AG10803 (cell line): ENCODE measurements at regions not wholly inside any gene's neighbourhood (a gene's known extent, or its start where the extent isn't known, plus 50 kb on each side); places are given as distances from the start of the nearest gene placed in this dataset.
"Not testable (repeated sequence)": the region's sequence is repeated elsewhere in the genome, so short reads cannot be mapped to it uniquely, and the experiment has no call there.

Source experiments
- DNase-seq: peaks from one replicate; pipeline ENCODE4 v3.0.0; 2010; ENCODE audit warnings: low read depth
- H3K4me3 ChIP-seq: 2 replicates; pipeline ENCODE4 v1.5.1; 2011; ENCODE audit warnings: mild to moderate bottlenecking, low read length, control low read depth

DNA sequence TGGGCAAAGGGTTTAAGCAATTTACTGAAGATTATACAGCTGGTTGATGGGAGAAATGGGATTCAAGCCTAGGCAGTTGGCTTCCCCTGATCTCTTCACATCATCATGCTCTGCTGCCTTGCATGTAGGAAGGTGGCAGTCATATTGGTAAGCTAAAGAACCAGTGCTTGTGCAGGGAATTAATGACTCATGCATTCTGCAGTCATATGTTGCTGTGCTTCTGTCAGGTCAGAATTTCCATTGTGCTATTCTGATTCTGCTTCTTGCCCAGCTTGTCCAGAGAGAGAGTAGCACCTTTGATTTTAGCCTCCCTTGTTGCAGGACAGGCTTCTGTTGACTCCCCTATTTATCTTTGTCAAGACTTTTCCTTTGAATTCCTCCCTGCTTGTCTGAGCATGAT, 114.0 kb upstream of the IKBKE start:
- not testable (repeated sequence) for H3K4me3 ChIP-seq
- peak; percentile 26 for DNase-seq

DNA sequence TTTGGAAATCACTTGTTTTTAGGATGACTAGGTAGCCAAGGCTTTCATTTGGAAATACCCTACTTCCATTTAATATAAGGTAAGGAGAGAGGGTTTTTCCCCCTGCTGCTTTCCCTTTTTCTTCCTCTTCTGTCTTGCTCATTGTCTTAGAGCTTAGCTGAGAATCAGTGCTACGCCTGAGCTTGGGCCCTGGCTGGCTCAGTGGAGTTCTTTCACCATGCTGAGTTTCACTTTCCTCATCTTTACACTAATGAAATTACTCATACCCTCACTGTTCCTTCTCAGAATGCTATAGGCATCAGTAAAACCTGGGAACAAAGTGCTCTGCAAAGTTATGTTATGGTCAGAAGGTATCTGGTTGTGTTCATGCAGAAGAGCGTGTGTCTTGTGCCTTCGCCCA, 112.3 kb upstream of the IKBKE start:
- DNase-seq, H3K4me3 ChIP-seq: not testable (repeated sequence)

DNA sequence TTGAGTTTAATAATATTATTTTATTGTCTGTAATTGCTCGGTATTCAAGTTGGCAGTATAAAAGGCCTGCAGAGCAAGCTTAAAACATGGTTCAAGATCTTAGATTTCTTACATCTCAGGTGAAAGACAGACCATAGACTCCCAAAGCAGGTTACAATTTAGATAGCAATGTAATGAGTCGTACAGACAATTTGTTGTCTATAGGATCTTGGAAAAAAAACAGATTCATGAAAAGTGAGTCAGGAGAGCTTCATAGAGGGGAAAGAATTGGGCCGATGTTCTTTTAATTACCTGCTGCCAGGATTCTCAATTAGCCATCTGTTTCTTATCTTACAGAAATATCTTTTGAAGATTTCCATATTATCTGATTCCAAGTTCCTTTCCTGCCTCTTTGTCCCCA, 111.5 kb upstream of the IKBKE start:
- not testable (repeated sequence) for H3K4me3 ChIP-seq, DNase-seq

DNA sequence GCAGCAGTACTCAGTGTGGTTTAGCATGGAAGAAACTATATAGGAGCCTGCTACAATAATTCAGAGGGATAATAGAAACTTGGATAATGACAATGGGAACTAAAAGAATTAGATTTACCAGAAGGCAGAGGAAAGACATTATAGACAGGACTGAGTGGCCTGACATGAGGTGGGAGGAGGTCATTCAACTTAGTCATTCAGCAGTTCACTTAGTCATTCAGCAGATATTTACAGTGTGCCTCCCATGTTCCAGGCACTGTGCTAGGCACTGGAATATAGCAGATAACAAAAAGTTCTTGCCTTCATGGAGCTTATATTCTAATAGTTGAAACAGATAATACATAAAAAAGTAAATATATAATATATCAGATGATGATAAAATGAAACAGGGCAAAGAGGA, 110.9 kb upstream of the IKBKE start:
- H3K4me3 ChIP-seq, DNase-seq: not testable (repeated sequence)

DNA sequence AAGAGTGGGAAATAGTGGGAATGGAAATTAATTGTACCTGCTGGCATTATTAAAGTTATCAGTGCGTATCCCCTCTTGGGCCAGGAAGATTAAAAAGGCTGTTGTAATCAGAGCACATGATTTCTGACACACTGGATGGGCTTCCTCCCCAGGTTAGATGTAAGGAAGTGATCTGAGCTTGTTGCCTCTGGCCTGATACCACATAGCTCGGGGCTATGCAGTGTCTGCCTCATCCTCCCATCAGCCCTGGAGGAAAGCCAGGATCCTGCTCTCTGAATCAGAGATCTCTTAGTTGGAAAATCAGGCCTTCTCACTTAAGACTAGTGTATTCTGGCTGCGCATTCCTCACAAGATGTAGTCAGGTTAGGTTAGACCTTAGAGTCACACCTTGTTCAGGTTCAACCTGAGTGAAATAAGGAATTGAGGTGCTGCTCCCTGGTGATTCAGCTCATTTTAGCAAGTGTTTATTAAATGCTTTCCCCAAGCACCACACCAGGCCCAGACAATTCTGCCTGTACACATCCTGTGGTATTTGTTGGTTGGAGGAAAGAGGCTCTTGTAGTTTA, 108.2 kb upstream of the IKBKE start:
- not testable (repeated sequence) for H3K4me3 ChIP-seq, DNase-seq

DNA sequence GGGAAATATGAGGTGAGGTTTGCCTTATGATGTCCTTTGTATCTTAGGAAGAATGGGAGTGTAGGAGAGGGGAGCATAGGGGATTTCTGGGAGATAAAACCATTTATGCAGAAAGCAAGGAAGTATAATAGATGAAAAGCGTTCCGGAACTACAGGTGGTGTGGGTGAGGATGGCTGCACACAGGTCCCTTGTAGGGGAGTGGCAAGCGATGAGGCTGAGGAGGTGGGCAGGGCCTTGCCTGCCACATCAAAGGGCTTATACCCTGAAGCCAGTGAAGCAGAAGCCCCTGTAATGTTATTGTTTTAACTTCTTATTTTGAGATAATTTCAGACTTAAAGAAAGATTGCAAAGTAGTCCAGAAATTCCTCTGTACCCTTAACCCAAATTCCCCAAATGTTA, 107.3 kb upstream of the IKBKE start:
- H3K4me3 ChIP-seq, DNase-seq: not testable (repeated sequence)

DNA sequence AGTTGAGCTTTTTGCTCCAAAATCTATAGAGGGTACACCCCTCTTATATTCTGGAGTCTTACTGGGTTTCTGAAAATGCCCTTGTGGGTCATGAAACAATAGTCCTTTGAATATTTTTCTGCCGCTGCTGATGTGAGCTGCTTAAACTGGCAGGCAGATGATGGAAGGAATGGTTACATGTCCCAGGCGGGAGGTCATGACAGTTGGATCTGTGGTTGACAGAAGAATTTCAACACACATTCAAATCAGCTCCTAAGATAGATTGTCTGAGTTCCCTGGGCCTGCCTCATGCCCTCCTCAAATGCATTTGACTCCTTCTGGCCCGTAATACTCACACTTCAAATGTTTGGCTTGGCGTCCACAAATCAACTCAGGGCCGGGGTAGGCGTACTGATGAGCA, 105.0 kb upstream of the IKBKE start:
- peak; percentile 49 for DNase-seq
- not testable (repeated sequence) for H3K4me3 ChIP-seq

DNA sequence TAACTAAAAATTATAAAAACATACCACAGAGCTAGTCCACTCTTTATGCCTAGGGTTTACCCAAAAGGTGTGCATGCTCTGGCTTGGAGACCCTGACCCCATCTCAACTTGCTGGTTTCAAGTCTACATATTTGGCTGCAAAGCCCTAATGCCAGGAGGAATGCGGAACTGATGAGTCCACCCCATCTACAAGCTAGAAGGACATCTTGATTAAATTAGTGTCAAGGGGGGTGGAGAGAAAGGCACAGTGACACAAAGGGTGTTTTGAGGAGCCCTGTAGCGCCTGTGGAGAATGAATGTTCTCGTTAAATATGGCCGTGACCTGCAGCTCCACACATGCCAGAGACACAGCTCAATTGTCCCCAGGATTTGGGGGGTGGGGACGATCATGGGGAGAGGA, 104.1 kb upstream of the IKBKE start:
- peak; percentile 81 for DNase-seq
- not testable (repeated sequence) for H3K4me3 ChIP-seq

DNA sequence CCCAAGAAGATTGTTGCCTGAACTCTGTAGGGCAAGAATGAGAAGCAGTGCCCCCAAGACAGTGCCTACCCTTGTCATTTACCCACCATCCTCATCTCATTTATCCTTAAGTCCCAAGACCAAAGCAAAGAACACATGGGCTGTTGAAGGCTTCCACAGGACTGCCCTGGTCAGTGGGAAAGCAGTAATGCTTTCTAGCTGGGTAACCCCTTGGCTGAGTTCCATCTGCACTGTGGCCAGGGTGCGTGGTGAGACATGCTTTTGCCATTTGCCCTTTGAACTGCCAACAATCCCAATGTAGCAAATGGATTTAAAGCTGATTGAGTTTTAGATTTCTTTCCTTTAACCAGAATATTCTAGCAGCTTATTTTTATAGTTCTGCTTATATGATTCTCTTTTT, 103.5 kb upstream of the IKBKE start:
- H3K4me3 ChIP-seq, DNase-seq: not testable (repeated sequence)

DNA sequence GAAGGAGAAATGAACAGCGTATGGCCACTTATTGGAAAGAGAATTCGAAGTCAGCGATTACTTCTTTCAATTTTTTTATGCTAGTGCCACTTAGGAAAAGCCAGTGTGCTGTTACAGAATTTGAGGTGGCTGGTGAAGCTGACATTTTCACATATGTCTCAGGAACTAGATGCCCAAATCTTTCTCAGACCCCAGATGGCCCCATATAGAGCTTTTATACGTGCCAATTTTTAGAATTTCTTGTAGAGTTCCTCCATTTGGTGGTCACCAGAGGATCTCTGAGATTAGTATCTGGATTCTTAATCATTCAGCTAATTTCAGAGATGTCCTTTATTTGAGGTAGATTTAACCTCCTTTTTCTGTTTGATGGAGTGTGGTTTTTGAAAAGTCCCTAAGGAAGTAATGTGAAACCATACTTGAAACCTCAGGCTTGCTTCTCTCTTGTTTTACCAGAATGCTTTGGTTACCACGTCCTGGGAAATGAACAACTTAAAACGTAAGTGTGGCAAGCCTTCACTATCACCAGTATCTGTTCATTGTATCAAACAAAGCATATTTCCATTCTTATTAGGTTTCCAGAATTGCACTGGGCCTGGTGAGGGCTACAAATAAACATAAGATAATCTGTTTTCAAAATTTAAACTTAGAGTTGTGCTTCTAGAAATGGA, 102.2 kb upstream of the IKBKE start:
- not testable (repeated sequence) for H3K4me3 ChIP-seq, DNase-seq

DNA sequence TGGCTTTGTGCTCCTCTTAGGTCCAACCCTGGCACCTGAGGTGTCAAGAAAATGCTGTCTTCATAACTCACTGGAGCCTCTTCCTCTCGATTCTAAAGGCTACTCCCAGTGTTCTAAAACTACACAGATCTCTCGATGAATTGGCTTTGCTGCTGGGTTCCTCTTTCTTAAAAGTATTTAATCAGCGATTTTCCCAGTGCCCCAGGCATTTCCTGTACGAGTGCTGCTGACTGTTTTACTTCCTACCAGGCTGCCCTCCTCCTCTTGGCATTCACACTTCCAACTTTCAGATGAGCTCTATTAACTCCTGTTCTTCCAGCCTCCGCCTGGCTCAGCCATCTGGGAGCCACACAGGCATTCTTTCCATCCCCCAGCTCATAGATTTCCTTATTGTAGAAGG, 95.6 kb upstream of the IKBKE start:
- H3K4me3 ChIP-seq, DNase-seq: not testable (repeated sequence)

DNA sequence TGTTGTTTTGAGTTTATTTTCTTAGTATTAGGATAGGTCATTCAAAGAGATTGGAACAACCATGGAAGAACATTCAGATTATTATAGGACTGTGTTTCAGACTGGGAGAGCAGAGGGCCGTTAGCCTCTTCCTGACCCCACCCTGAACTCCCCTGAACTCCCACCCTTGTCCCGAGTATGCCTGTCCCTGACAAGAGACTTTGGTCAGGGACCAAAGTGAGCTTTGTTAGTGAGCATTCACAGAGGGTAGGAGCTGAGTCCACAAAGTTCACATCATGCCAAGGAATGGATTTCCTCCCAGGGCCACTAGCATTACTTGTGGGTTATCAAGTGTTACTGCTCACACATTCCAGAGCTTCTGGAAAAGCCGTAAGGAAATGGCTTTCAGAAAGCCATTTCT, 94.7 kb upstream of the IKBKE start:
- H3K4me3 ChIP-seq = not testable (repeated sequence)
- peak; percentile 13 for DNase-seq

DNA sequence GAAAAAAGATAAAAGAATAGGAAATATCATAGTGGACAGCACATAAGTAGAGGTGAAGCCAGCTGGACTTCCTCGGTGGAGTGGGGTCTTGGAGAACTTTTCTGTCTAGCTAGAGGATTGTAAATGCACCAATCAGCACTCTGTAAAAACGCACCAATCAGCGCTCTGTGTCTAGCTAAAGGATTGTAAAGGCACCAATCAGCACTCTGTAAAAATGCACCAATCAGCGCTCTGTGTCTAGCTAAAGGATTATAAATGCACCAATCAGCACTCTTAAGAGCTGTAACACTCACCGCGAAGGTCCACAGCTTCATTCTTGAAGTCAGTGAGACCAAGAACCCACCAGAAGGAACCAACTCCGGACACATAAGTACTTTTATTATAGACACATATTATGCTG, 91.8 kb upstream of the IKBKE start:
- DNase-seq, H3K4me3 ChIP-seq: not testable (repeated sequence)

DNA sequence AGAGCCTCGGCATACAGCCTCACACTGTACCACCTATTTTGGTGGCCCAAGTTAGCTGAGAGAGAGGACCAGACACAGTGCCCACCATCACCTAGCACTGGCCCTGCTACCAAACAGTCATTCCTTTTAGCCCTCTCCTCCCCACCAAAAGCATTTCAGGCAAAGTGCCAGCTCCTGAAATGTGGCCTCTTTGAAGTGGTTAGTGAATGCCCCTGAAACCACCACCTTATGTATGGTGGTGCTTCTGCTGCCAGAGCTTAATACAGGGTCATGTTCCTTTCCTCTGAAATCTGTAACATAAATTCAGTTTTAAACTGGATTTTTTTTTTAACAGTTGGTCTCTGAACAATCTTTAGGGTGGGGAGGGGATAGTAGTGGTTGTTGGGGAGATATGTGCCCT, 91.0 kb upstream of the IKBKE start:
- not testable (repeated sequence) for DNase-seq, H3K4me3 ChIP-seq

DNA sequence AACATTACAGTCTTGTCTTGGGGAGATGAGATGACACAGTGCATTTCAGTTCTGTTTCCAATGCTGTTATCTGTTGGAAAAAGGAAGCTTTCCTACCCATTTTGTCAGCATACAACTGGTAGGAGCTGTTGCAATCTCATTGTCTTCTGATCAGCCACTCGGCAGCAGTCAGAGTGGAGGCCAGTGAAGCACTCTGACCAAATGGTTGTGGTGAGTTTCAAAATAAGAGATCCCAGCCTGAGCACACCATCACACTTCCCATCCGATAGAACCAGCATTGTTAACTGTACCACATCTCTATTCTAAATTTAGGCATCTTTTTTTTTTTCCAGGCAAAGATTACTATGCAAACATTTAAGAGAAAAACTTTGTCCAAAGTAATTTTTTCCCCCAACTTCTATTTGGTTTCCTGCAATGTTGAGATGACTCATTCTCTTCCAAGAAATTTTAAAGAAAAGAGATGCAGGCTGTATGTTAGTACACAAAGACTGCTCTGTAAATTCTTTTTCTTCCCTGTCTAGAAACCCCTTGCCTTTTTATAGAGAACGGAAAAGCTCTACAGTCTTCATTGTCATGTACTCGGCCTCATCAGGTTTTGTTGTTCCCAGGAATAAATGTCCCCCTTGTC, 90.0 kb upstream of the IKBKE start:
- H3K4me3 ChIP-seq = not testable (repeated sequence)
- DNase-seq = peak; percentile 71

DNA sequence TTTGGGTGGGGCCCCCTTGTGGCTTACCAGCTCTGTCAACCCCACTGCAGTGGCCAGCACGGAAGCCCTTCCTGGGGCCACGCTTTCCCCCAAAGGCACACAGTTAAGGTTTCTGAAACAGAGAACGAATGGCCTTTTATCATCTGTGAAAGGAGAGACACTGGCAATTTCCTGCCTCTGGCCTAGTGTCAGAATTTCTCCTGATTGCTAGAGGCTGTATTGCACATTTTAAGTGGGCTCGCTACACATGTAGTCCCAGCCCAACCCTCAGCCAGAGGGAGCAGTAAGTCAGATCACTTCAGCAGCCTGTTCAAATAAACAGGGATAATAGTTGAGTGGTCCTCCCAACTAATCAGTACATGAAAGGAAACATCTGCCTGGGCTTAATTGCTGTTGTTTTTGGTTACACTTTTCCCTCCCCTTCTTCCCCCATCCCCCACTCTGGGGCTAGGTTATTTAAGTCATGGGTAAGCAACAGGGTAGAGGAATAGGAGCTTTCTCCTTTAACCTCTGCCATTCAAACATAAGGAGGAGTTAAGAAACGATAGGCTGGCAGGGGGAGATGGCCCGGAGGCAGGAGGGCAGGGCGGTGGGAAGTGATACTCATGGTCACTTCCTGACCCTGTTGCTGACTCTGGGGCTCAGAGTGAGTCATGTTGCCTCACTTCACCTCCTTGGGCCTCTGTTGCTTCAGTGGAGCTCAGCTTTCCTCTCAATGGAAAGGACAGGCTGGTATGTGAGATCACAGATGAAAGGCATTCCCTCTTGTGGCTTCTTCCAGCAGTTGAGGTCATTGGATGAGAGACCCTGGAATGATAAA, 89.3 kb upstream of the IKBKE start:
- DNase-seq = peak; percentile 42
- not testable (repeated sequence) for H3K4me3 ChIP-seq
